OCI-LY3 (cell line): ENCODE measurements at regions not wholly inside any gene's neighbourhood (a gene's known extent, or its start where the extent isn't known, plus 50 kb on each side); places are given as distances from the start of the nearest gene placed in this dataset.

Source experiments
- H2AFZ ChIP-seq: fragments of 200-600, 300-600 bp; shearing (Covaris generic); 2 replicates; pipeline ENCODE4 v1.6.0; 2014; ENCODE audit warnings: antibody characterized with exemption, low read depth, low read length
- H3K27ac ChIP-seq: fragments of 200-600, 300-600 bp; sonication (generic); 2 replicates; pipeline ENCODE4 v1.5.1; 2014; ENCODE audit warnings: mild to moderate bottlenecking, low read length, moderate library complexity, mixed read lengths
- H3K27me3 ChIP-seq: fragments of 200-600, 300-600 bp; sonication (generic); 2 replicates; pipeline ENCODE4 v1.6.1; 2014; ENCODE audit warnings: low read depth, low read length, mixed read lengths
- H3K36me3 ChIP-seq: fragments of 200-600, 300-600 bp; sonication (generic); replicated peaks from 2 replicates; pipeline ENCODE3; 2014; ENCODE audit warnings: low read depth, low read length, mixed read lengths
- H3K4me1 ChIP-seq: fragments of 300-600, 200-600 bp; sonication (generic); 2 replicates; pipeline ENCODE4 v1.6.1; 2014; ENCODE audit warnings: low read length, mixed read lengths
- H3K4me2 ChIP-seq: fragments of 200-600, 300-600 bp; sonication (generic); 2 replicates; pipeline ENCODE4 v1.6.1; 2014; ENCODE audit warnings: low read length, mixed read lengths
- H3K4me3 ChIP-seq: fragments of 300-600, 200-600 bp; sonication (generic); 2 replicates; pipeline ENCODE4 v1.5.1; 2014; ENCODE audit warnings: antibody characterized with exemption, mild to moderate bottlenecking, low read length, moderate library complexity
- H3K79me2 ChIP-seq: fragments of 300-600, 200-600 bp; shearing (Covaris generic); 2 replicates; pipeline ENCODE4 v1.6.1; 2014; ENCODE audit warnings: mild to moderate bottlenecking, low read length, mixed read lengths
- H3K9ac ChIP-seq: fragments of 300-600, 200-600 bp; shearing (Covaris generic); 2 replicates; pipeline ENCODE4 v1.6.0; 2014; ENCODE audit warnings: mild to moderate bottlenecking, low read length, moderate library complexity
- H3K9me3 ChIP-seq: fragments of 200-600, 300-600 bp; shearing (Covaris generic); 2 replicates; pipeline ENCODE4 v1.6.1; 2014; ENCODE audit warnings: low read length, mixed read lengths; ENCODE audit not compliant: insufficient read depth
- H4K20me1 ChIP-seq: fragments of 200-600, 300-600 bp; sonication (generic); 2 replicates; pipeline ENCODE4 v1.6.1; 2016; ENCODE audit warnings: low read length, mixed read lengths; ENCODE audit not compliant: insufficient read depth
- EZH2phosphoT487 ChIP-seq: fragments of 200-600 bp; shearing (Covaris generic); IDR thresholded peaks from 2 replicates; pipeline ENCODE4 v1.6.1; 2018; ENCODE audit warnings: antibody characterized with exemption, mixed run types, low read depth
- TF ChIP-seq, protein P1 (sequence below): fragments of 200-600, 300-600 bp; sonication (generic); IDR thresholded peaks from 2 replicates; pipeline ENCODE4 v1.5.1; 2014; ENCODE audit warnings: antibody characterized with exemption, low read length, low read depth

DNA sequence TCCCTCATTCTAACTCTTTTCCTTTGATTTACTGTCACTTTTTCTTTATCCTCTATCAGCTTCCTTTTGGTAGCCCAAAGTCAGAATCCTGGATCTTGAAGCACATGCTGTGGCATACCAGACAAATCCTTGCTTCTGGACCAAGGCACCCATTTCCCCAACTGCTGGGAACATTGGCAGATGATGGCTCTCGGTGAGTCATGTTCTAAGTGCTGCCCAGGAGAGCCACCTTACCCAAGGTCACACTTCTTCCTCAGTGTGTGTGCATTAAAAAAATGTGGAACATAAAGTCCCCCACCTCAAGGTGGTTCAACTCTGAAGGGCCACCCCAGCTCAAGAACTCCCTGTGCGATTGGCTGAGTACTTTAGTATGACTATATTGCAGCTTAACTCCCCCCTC, 141.4 kb upstream of the PUM3 start:
- H3K36me3 ChIP-seq, result no peaks in the 10 kb centered on the region
- no peaks in the 10 kb centered on the region for H3K9me3 ChIP-seq
- H4K20me1 ChIP-seq, result no peaks in the 10 kb centered on the region
- H3K4me1 ChIP-seq, result peaks cover 3% of the 10 kb centered on the region; the same call in 1 of the 2 replicates
- H3K27me3 ChIP-seq, result peaks cover 40% of the 10 kb centered on the region
- H3K79me2 ChIP-seq, result no peaks in the 10 kb centered on the region
- no peak overlapping the region for H2AFZ ChIP-seq
- no peak overlapping the region for H3K4me2 ChIP-seq
- TF ChIP-seq, protein P1, sequence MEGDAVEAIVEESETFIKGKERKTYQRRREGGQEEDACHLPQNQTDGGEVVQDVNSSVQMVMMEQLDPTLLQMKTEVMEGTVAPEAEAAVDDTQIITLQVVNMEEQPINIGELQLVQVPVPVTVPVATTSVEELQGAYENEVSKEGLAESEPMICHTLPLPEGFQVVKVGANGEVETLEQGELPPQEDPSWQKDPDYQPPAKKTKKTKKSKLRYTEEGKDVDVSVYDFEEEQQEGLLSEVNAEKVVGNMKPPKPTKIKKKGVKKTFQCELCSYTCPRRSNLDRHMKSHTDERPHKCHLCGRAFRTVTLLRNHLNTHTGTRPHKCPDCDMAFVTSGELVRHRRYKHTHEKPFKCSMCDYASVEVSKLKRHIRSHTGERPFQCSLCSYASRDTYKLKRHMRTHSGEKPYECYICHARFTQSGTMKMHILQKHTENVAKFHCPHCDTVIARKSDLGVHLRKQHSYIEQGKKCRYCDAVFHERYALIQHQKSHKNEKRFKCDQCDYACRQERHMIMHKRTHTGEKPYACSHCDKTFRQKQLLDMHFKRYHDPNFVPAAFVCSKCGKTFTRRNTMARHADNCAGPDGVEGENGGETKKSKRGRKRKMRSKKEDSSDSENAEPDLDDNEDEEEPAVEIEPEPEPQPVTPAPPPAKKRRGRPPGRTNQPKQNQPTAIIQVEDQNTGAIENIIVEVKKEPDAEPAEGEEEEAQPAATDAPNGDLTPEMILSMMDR, result no peak
- TF ChIP-seq EZH2phosphoT487, result no peak
- H3K9ac ChIP-seq, result no peak overlapping the region
- no peak overlapping the region for H3K4me3 ChIP-seq
- H3K27ac ChIP-seq, result no peak overlapping the region

DNA sequence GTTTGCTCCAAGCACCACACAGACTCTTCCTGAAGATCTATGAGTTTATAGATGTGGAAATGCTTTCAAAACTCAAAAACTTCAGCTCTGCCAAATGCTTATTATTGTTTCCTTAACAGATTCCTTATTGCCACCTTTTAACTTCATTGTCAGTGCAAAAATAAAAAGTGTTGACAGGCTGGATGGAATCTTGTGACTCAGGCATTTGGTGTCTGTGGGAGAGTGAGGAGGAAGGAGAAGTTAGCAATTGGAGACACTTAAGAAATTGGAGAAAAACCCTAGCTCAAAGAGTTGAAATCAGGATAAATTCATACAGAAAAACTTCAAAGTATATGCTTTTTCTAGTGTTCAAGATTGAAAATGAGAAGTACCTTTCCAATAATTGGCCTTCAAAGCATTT, 140.6 kb upstream of the PUM3 start:
- no peaks in the 10 kb centered on the region for H4K20me1 ChIP-seq
- H3K4me1 ChIP-seq, result peaks cover 8% of the 10 kb centered on the region; the same call in 1 of the 2 replicates
- no peak overlapping the region for H3K4me3 ChIP-seq
- no peak overlapping the region for H3K4me2 ChIP-seq
- H3K9me3 ChIP-seq, result no peaks in the 10 kb centered on the region
- no peak overlapping the region for H3K9ac ChIP-seq
- no peaks in the 10 kb centered on the region for H3K36me3 ChIP-seq
- H2AFZ ChIP-seq, result no peak overlapping the region
- peaks cover 49% of the 10 kb centered on the region for H3K27me3 ChIP-seq
- H3K79me2 ChIP-seq, result no peaks in the 10 kb centered on the region
- TF ChIP-seq, protein P1, result no peak
- TF ChIP-seq EZH2phosphoT487, result no peak
- no peak overlapping the region for H3K27ac ChIP-seq

DNA sequence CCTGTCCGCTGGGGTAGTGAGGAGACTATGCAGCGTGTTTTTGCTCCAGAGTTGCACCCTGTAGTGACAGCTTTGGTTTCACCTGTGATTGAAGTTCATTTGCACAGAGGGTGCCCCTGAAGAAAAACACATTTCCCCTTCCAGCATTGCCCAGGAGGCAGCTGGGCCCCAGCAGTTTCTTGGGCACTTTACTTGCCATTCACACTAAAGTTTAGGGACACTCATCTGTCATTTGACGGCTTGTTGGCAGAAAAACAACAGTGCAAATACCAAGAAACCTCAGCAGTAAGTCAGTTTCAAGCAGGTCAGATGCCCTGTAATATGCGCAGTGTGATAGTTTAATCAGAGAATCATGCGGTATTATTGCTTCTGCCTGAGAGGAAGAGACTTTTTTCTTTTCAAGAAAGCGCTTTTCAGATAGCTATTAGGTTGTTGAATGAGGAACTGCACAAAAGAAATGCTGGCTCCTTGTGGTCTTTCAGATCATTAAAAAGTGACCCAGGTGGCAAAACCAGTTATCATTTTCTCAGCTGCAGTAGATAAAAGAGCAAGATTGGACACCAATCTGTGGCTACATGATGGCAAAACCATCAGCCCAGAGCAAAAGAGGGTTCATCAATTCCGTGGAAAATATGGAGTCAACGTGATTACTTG, 136.2 kb upstream of the PUM3 start:
- no peak for TF ChIP-seq EZH2phosphoT487
- TF ChIP-seq, protein P1, result no peak
- Histone ChIP-seq H2AFZ (no peak overlapping the region), H3K9ac (no peak overlapping the region), H4K20me1 (no peaks in the 10 kb centered on the region), H3K36me3 (no peaks in the 10 kb centered on the region), H3K27ac (no peak overlapping the region), H3K79me2 (no peaks in the 10 kb centered on the region), H3K4me3 (no peak overlapping the region), H3K9me3 (no peaks in the 10 kb centered on the region), H3K27me3 (peaks cover 33% of the 10 kb centered on the region), H3K4me1 (peaks cover 8% of the 10 kb centered on the region; the same call in 1 of the 2 replicates), H3K4me2 (peak overlapping the region; percentile 28; the same call in 1 of the 2 replicates)

DNA sequence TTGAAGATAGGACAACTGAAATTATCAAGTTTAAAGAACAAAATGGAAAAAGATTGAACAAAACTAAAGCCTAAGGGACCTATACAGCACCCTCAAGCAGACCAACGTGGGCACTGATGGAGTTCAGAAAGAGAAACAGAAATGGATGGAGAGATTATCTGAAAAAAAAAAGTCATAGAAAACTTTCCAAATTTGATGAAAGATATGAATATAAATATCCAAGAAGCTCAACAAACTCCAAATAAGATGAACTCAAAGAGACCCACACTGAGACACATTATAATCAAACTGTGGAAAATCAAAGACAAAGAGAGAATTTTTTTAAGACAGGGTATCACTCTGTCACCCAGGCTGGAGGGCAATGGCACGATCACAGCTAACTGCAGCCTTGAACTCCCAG, 128.6 kb upstream of the PUM3 start:
- H4K20me1 ChIP-seq, result no peaks in the 10 kb centered on the region
- H3K9ac ChIP-seq, result no peak overlapping the region
- TF ChIP-seq, protein P1, result no peak
- no peak for TF ChIP-seq EZH2phosphoT487
- no peak overlapping the region for H2AFZ ChIP-seq
- no peaks in the 10 kb centered on the region for H3K4me1 ChIP-seq
- H3K27me3 ChIP-seq, result no peaks in the 10 kb centered on the region
- peaks cover 2% of the 10 kb centered on the region; the same call in 1 of the 2 replicates for H3K9me3 ChIP-seq
- H3K4me2 ChIP-seq, result no peak overlapping the region
- no peak overlapping the region for H3K4me3 ChIP-seq
- H3K36me3 ChIP-seq, result no peaks in the 10 kb centered on the region
- no peak overlapping the region for H3K27ac ChIP-seq
- H3K79me2 ChIP-seq, result no peaks in the 10 kb centered on the region
